NB4 (cell line): ENCODE measurements at regions not wholly inside any gene's neighbourhood (a gene's known extent, or its start where the extent isn't known, plus 50 kb on each side); places are given as distances from the start of the nearest gene placed in this dataset.

Source experiments
- CTCF ChIP-seq: IDR thresholded peaks from one replicate; pipeline ENCODE4 v1.5.1; 2012; ENCODE audit warnings: low read depth, low read length
- POLR2A ChIP-seq: IDR thresholded peaks from 2 replicates; pipeline ENCODE4 v1.6.1; 2011; ENCODE audit warnings: mild to moderate bottlenecking; ENCODE audit not compliant: insufficient read length; ENCODE audit errors: extremely low read depth

- TF ChIP-seq CTCF (no peak), POLR2A (no peak)
These were observed 107.6 kb downstream of the AMER1 start for GRCh38 chrX:64097891-64098290.
